DMS 273 (cell line): ENCODE measurements at regions not wholly inside any gene's neighbourhood (a gene's known extent, or its start where the extent isn't known, plus 50 kb on each side); places are given as distances from the start of the nearest gene placed in this dataset.

Source experiments
- DNase-seq: peaks from one replicate; lab custom pipeline; 2025; ENCODE audit not compliant: unreplicated experiment; lab: John Stamatoyannopoulos, UW

DNA sequence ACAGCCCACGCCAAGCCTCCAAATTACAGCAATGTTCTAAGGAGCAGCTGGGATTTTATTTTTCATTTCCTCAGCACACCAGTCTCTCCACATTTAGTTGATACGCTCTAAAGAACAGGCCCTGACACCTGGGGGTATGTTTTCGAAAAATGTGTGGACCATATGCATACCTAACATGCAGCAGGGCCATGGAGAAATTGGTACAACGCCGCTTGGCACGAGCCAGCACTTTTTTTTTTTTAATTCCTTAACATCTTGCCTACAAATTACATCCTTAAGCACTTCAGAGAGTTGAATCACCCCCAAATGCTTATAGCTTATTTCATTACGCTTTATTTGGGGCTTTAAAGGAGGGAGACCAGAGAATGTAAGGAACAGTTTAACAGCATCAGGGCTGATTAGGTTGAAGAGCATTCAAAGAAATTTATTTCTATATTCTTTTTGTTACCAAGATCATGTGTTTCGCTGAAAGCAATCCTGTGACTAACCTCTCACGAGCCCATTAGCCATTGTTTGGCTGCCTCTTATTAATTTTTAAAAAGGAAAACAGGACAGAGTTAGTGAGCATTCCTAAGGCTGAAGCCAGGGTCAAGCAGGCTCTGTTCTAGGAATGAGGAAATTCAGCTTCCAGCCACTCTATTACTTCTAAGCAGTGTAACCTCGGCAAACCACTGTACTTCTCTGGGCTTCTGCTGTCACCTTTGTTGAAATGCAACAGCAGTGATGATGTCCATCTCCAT lies 173.8 kb downstream of the ACTL7B start:
- no peak for DNase-seq

- DNase-seq = no peak
Observed at GRCh38 chr9:108680946-108681345, 174.8 kb downstream of the ACTL7B start.

GRCh38 chr9:108677776-108678175 lies 178.0 kb downstream of the ACTL7B start:
- DNase-seq = no peak

DNA sequence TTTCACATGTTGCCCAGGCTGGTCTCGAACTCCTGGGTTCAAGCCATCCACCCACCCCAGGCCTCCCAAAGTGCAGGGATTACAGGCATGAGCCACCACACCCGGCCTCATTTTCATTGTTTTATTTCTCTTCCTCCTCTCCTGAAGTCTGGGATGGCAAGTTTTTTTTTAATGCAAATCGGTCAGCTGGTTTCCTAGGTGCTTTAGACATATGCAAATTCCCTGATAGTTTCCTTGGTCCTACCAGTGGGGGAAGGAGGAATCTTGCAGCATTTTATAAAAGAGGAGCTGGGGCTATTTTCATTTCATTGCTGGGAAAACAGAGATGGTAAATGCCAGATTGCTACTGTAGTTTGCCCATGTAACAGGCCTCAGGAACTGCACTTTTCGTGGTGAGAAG lies 179.4 kb downstream of the ACTL7B start:
- no peak for DNase-seq

GRCh38 chr9:108675708-108676107 lies 180.1 kb downstream of the ACTL7B start:
- no peak for DNase-seq

DNA sequence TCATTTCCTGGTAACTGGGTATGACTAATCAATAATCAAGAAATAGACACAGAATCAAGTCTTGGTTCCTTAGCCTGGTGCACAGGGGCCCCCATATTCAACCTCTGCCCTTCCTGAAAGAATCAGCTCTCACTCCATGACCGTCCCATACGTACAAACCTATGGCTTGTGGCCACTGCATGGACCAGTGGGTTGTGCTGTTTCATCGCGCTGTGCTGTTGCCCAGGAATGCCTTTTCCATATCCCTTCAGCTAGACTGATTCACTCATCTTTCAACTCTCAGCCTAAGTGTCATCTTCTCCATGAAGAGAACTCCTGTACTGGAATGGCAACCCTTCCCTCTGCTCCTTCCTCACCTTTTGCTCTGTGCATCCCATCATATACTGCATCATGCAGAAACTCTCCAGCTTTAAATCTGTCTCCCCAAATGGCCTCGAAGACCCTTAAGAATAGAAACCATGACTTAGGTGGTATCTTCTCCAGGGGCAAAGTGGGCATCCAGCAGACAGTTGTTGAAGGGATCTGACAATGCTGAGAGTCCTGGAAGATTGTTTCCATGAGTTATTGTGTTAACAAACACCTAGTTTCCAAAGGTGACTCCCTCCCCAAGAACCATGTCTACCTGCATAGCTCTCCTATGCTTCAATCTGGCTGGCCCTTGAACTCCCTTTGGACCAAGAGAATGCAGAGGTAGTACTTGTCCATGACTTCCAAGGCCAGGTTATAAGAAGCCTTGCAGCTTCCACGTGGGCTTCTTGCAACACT lies 180.8 kb downstream of the ACTL7B start:
- no peak for DNase-seq

DNA sequence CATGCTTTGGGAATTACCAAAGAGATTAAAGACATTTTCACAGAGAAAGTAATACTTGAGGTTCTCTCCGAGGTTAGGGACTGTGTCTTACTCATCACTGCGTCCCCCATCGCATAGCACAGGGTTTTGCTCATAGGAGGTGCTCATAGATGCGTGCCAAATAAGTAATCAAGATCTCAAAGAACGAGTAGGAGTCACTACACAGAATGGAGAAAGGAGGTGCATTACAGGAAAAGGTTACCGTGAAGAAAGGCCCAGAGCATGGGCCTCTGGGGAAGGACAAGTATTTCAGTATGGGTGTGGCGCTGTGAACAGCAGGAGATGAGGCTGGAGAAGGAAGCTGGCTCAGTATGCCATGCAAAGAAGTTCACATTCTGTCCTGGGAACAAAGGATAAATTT lies 182.4 kb downstream of the ACTL7B start:
- DNase-seq = no peak

DNA sequence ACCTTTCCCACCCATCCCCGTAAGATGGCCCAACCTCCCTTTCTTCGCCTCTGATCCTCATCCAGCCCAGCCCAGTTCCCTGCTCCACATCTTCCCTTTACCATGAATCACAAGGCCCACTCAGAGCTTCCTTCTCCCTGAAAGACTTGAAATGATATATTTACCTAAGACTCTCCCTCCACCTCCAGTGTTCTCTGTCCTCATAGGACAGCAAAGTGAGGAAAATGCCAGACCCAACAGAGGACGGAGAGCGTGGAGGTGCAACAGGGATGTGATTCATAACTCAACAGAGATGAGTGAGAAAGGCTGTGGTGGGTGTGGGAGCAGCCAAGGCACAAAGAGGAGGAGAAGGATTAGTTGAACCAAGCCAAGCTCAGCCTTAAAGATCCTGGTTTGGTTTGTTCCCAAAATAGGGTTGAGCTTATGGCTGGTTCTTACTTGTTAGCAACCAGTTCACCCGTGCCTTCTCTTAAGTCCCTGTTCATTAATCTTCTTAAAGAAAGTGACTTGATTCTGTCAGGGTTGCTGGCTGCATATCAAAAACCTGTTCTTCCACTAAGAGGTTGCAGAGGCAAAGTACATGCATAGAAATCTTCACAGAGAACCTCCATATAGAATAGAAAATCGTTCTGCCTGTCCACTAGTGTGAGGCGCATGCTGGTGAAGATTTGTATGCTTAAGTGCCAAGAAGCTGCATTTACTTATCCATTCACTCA lies 183.2 kb downstream of the ACTL7B start:
- DNase-seq = no peak

DNA sequence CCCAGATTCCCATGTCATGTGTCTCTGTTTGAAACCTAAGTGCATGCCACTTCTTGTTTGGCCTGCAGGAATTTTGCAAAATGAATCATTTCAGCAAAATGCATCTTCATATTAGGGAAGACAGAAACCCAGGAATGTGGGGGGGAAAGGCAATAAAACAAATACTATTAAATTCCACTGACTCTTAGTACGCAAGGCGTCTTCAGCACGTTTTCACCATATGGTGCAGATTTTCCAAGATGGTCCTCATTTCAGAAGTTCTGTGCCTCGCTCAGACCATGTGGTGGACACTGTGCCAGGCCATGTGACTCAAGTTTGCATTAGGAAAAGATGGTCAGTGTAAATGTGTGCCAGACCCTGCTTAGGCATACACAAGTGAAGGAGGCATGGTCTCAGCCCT lies 184.0 kb downstream of the ACTL7B start:
- DNase-seq = no peak

DNA sequence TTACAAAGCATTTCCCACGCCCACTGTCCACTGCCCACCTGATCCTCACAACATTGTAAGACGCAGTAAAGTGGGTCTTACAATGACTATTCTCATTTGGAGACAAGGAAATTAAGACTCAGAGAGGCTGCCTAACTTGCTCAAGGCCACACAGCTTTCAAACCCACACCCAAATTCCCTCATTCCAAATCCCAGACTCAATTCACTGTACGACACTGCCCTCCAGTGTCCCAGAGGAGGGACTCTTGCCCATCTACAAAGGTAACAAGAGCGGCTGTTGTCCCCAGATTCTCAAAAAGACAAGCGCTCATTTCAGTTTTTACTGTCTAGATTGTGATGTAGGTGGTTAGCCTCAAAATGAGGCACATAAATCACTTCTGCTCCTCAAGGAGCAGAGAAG lies 184.6 kb downstream of the ACTL7B start:
- peak; percentile 34 for DNase-seq

DNA sequence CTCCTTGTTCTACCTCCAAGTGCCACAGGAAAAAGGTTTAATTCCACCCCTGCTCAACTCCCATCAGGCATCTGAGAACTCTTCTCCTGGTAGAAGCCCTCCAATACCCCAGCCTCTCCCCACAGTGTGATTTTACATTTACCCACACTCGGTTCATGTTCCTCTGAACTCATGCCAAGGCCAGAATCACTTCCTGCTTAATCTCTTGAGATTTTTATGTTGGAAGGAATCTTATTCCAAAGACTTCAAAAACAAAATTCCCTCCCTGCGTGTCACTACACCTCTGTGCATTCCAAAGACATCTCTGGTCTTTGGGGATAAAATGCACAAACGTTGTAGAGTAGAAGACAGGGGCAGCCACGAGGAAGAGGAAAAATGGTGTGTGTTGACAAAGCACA lies 186.8 kb downstream of the ACTL7B start:
- no peak for DNase-seq

- DNase-seq = no peak
Observed at GRCh38 chr9:108668191-108668937, 187.4 kb downstream of the ACTL7B start.

- no peak for DNase-seq
Observed at GRCh38 chr9:108666240-108666784, 189.5 kb downstream of the ACTL7B start.

- no peak for DNase-seq
Observed at GRCh38 chr9:108665521-108666239, 190.1 kb downstream of the ACTL7B start.

DNA sequence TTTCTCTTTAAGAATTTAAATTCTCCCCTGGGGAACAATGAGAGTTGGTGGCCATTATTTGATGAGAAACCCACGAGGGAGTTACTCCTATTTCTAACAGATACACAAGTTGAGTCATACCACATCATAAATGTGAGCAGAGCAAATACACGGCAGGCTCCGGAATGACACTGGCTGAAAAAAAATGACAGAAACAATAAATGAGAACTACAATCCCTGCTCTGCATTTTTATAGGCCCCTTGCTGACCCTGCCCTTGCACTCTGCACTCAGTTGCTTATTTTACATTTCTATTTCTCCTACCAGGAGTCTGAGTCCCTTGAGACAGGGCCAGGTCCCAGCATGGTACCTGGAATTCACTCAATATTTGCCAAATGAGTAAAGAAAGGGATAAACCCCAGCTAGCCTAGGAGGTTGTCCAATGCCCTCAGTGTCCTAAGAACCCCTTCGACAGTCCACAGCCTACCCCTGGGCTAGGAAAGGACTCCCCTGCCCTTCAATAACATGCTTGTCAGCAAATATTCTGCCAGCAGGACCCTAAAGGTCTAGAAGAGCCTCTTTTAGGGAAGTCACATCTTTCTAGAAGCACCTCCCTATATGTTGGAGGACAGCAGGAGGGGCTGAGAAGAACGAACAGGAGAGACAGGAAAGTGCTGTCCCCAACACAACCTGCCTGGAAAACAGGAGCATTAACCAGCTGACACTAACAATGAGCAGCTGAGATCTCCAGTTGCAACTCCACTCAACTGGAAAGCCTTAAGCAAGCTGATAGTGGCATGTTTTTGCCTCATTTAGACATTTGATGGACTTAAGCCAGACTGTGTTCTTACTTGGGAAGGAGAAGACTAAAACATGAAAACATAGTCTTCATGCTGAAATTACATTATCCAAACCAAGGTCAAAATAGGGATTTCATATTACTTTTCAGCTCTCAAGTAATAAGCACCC lies 191.2 kb downstream of the ACTL7B start:
- peak; percentile 4 for DNase-seq

DNA sequence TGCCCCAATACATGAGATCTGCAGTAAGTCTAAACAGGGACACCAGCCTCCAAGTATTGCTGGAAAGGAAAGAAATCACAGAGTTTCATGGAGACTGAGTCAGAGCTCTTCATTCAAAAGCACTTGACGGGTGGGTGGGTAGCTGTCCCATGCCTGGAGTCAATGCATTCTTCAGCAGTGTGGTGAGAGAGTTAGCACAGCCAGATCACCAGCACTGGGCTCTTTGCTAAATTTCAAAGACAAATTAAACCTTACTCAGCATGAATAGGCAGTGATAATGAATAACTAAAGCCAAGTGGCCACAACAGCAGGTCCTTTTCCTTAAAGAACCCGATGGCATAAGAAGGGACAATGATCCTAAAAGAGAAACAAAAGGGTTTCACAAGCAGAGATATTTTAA lies 192.4 kb downstream of the ACTL7B start:
- DNase-seq = no peak

GRCh38 chr9:108662956-108663355 lies 192.8 kb downstream of the ACTL7B start:
- no peak for DNase-seq

DNA sequence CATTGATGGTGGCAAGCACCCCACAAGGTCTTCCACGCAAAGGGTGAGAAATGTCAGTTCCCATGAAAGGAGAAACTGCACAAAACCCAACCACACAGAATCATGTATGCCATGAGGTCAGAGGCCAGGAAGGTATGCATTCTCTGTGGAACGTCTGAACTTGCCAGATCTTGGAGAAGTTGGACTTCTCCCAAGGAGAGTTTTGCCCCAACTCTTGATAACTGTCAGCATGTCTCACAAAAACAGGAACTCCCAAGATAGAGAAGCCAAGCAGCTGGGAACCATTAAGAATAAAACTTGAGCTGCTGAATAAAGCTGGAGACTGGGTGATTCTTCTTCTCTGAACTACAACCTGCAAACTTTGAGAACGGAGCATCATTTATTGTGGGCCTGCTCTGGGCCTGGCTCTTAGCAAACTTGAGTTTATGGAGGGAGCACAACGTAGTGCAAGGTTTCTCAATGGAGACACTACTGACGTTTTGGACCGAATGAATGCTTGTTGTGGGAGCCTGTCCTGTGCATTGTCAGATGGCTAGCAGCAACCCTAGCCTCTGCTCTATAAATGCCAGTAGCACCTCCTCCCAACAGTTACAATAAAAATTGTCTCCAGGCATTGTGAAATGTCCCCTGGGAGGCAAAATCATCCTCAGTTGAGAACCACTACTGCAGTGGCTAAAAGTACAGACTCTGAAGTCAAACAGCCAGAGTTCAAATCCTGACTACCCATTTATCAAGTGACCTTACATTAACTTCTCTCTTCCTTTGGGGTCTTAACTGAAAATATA lies 193.5 kb downstream of the ACTL7B start:
- no peak for DNase-seq
